ENCODE measurements at regions not wholly inside any gene's neighbourhood (a gene's known extent, or its start where the extent isn't known, plus 50 kb on each side); places are given as distances from the start of the nearest gene placed in this dataset.

DNA sequence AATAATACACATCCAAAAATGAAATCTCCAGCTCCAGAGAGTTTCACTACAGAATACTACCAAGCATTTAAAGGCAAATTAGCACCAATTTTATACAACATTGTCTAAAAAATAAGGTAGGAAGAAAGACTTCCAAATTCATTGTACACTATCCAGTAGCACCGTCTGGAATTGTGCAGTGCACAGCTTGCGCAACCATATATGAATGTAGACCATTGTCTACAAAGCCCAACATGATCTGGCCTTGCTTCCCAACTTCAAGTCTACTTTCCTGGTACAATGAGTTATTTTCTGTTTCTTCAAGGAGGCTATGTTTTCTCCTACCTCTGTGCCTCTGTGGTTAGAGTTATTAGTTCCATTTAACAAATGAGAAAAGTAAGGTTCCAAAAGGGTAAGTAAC lies 115.4 kb upstream of the FOXK1 start:
- H3K4me1 ChIP-seq, result no peaks in the 10 kb centered on the region
- no peaks in the 10 kb centered on the region for H3K36me3 ChIP-seq (ENCODE audit: low read depth, missing control alignments)
- intact Hi-C loops (cut with DNase I; ENCODE audit: low total_unique reads), result loop anchor here (5.0 kb wide), 1 partner anchor 144 kb away; no protein-coding TSS in a partner anchor
- H3K27me3 ChIP-seq, result no peaks in the 10 kb centered on the region
- TF ChIP-seq, protein P1, sequence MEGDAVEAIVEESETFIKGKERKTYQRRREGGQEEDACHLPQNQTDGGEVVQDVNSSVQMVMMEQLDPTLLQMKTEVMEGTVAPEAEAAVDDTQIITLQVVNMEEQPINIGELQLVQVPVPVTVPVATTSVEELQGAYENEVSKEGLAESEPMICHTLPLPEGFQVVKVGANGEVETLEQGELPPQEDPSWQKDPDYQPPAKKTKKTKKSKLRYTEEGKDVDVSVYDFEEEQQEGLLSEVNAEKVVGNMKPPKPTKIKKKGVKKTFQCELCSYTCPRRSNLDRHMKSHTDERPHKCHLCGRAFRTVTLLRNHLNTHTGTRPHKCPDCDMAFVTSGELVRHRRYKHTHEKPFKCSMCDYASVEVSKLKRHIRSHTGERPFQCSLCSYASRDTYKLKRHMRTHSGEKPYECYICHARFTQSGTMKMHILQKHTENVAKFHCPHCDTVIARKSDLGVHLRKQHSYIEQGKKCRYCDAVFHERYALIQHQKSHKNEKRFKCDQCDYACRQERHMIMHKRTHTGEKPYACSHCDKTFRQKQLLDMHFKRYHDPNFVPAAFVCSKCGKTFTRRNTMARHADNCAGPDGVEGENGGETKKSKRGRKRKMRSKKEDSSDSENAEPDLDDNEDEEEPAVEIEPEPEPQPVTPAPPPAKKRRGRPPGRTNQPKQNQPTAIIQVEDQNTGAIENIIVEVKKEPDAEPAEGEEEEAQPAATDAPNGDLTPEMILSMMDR (IDR thresholded peaks at IDR 0.05), result no peak
- TF ChIP-seq POLR2A (IDR thresholded peaks at IDR 0.05), result no peak
- no peak overlapping the region for H3K27ac ChIP-seq
- H3K4me3 ChIP-seq, result no peak overlapping the region
- no peaks in the 10 kb centered on the region for H3K9me3 ChIP-seq
- DNase-seq, result no peak
- 89 to 94% methylated on average over 2 of the region's 2 CpGs for WGBS, 2 donors

- Histone ChIP-seq H3K4me1 (no peaks in the 10 kb centered on the region), H3K36me3 (ENCODE audit: low read depth, missing control alignments) (no peaks in the 10 kb centered on the region), H3K9me3 (no peaks in the 10 kb centered on the region), H3K4me3 (no peak overlapping the region), H3K27ac (no peak overlapping the region), H3K27me3 (no peaks in the 10 kb centered on the region)
- no peak for DNase-seq
- intact Hi-C loops (cut with DNase I; ENCODE audit: low total_unique reads), result no loop called here
- no peak for TF ChIP-seq POLR2A (IDR thresholded peaks at IDR 0.05)
- TF ChIP-seq, protein P1 (IDR thresholded peaks at IDR 0.05), result no peak
These were observed 107.2 kb upstream of the FOXK1 start for GRCh38 chr7:4574851-4575250.

- H3K36me3 ChIP-seq (ENCODE audit: low read depth, missing control alignments), result no peaks in the 10 kb centered on the region
- 87 to 90% methylated on average over 3 of the region's 3 CpGs for WGBS, 2 donors
- no peak for DNase-seq
These were observed 106.8 kb upstream of the FOXK1 start for GRCh38 chr7:4575254-4575653.

DNA sequence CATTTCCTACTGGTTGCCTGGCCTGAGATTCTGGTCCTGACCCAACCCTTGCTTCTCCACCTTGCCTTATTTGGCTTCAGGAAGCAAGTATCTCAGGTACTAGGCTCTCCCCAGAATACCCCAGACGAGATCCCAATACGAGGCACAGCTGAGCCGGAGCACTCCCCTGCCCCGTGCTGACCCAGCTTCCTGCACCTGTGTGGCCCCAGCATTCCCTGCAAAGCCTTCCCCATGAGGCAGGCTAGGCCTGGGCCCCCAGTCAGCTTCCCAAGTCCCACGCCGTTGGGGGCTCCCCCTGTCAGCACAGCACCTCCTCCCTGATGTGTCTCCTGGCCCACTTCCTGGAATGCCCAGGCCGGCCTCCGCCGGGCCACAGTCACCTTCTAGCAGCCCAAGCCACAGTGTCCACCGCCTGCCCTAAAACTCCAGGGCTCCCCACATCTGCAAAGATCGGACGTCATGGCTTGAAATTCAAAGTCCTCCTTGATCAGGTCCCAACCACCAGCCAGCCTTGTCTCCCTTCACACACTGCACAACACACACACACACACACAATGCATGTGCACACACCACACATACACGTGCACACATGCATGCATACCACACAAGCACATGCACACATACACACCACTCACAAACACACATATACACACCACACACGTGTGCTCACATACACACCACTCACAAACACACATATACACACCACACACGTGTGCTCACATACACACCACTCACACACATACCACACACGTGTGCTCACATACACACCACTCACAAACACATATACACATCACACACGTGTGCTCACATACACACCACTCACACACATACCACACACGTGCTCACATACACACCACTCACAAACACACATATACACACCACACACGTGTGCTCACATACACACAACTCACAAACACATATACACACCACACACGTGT lies 78.9 kb upstream of the FOXK1 start:
- intact Hi-C loops (cut with DNase I; ENCODE audit: low total_unique reads), result no loop called here
- no peak overlapping the region for H3K4me3 ChIP-seq
- peak; percentile 4 for DNase-seq
- no peaks in the 10 kb centered on the region for H3K4me1 ChIP-seq
- H3K27ac ChIP-seq, result no peak overlapping the region
- 72% methylated on average over 19 to 20 of the region's 20 CpGs for WGBS, 2 donors
- H3K36me3 ChIP-seq (ENCODE audit: low read depth, missing control alignments), result no peaks in the 10 kb centered on the region
- H3K27me3 ChIP-seq, result no peaks in the 10 kb centered on the region
- no peak for TF ChIP-seq POLR2A (IDR thresholded peaks at IDR 0.05)
- TF ChIP-seq, protein P1 (IDR thresholded peaks at IDR 0.05), result no peak
- H3K9me3 ChIP-seq, result no peaks in the 10 kb centered on the region

More at GRCh38 chr7:4575254-4575653, 106.8 kb upstream of the FOXK1 start:
- H3K4me3 ChIP-seq, result no peak overlapping the region
- intact Hi-C loops (cut with DNase I; ENCODE audit: low total_unique reads), result no loop called here
- no peaks in the 10 kb centered on the region for H3K27me3 ChIP-seq
- H3K9me3 ChIP-seq, result no peaks in the 10 kb centered on the region
- H3K27ac ChIP-seq, result no peak overlapping the region
- no peaks in the 10 kb centered on the region for H3K4me1 ChIP-seq
- TF ChIP-seq, protein P1 (IDR thresholded peaks at IDR 0.05), result no peak

GRCh38 chr7:4603843-4604231 lies 78.3 kb upstream of the FOXK1 start:
- Histone ChIP-seq H3K27ac (no peak overlapping the region), H3K36me3 (ENCODE audit: low read depth, missing control alignments) (no peaks in the 10 kb centered on the region), H3K27me3 (no peaks in the 10 kb centered on the region), H3K4me1 (no peaks in the 10 kb centered on the region), H3K4me3 (no peak overlapping the region), H3K9me3 (no peaks in the 10 kb centered on the region)
- intact Hi-C loops (cut with DNase I; ENCODE audit: low total_unique reads), result no loop called here
- TF ChIP-seq POLR2A (IDR thresholded peaks at IDR 0.05), result no peak
- TF ChIP-seq, protein P1 (IDR thresholded peaks at IDR 0.05), result no peak
- peak; percentile 3 for DNase-seq
- 74 to 83% methylated on average over 8 of the region's 8 CpGs for WGBS, 2 donors
